Stimulated activated CD4-positive, alpha-beta T cell treated with anti-CD3 and anti-CD28 coated beads, TNF-alpha, amount 100 ng/mL, for 24 hours (primary cell): ENCODE measurements at regions not wholly inside any gene's neighbourhood (a gene's known extent, or its start where the extent isn't known, plus 50 kb on each side); places are given as distances from the start of the nearest gene placed in this dataset.

Experiments
- DNase-seq, 3 experiments: peaks; one replicate each; pipeline ENCODE4 v3.0.0-alpha.2; 2020; ENCODE audit warnings: low read depth in 3 of 3

DNA sequence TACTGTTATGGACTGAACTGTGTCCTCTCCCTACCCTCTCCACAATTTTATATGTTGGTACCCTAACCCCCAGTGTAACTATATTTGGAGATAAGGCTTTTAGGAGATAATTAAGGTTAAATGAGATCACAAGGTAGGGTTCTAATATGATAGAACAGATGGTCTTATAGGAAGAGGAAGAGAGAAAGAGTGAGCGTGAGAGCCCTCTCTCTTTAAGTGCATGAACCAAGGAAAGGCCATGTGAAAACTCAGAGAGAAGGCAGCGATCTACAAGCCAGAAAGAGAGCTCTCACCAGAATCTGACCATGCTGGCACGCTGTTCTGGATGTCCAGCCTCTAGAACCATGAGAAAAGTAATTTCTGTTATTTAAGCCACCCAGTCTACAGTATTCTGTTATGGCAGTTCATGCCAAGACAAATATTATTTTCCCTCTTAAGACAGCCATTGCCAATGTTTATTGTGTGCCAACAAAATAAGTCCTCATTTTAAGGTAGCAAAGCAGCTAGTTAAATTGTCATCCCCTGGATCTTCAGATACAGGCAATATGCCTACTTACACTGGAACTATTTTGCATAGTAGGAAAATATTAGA lies 336.2 kb downstream of the MID1IP1 start:
- no peak for DNase-seq

DNA sequence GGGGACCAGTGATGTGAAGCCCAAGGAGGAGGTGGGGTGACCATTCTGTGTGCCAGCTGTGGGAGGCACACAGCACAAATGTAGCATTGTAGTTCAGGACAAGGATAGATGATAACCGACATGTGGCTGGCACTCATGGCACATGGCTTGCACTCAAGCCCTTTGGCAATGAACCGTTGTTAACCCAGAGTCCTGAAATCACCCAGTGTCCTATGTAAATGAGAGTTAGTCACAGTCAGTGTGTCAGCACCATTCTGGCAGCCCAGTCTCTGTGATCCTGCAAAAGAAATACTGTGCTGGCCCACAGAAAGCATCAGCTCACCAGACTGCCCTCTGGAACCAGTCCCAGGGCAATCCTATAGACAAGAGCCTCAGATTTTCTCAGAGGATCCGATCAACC lies 339.3 kb downstream of the MID1IP1 start:
- no peak for DNase-seq

- no peak for DNase-seq
These were observed 343.1 kb downstream of the MID1IP1 start for GRCh38 chrX:39144323-39144722.

DNA sequence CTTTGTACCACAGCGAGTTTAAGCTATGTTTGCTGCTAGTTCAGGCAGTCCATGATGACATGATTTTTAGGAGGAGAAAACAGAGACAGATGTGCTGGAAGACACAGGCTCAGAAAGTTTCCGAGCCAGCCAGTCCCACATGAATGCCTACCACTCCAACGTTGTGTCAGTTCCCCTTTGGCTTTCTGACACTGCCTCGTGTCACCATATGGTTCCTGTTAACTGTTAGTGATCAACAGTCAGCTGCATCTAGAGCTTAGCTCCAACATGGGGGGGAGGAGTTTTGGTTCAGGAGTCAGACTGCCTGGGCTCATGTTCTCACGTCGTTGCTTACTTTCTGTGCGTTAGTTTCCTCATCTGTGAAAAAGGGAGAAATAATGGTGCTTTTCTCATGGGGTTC lies 343.7 kb downstream of the MID1IP1 start:
- DNase-seq = no peak

DNA sequence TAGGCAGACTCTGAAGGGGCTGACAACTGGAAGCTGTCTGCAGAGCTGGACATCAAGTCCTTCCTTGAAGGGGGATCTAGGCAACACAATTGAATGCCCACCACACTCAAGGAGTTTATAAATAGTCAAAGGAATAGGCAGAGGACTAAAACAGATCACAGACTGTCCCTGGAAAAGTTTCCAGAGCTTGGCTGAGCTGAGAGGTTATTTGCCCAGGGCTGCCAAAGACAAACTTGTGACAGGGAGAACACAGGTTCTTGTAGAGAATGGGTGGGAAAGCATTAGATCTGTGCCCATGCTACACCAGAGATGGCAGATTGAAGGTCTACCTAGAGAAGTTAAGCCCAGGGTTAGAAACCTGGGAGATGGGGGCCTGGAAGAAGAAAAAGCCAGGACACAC lies 344.6 kb downstream of the MID1IP1 start:
- no peak for DNase-seq

DNA sequence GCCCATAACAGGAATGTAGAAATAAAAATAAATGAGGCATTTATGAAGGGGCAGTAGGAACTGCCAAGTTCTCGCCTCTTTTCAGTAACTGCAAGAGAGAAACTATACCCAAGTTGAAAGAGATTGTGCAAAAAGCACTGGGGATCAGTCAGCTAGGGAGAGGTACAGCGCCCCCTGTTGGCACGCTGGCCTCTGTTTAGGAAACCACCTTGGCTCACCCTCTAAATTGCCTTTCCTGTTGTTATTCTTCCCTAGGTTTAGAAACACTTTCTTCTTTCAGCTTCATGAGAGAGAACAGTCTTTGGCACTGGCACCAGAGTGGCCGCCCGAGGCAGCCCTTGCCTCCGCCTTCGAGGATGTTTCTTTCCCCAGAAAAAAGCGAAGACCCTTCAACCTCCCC lies 348.5 kb downstream of the MID1IP1 start:
- DNase-seq = peak; percentile 32 to 57 (median 43)

- no peak for DNase-seq
These were observed 349.0 kb downstream of the MID1IP1 start for GRCh38 chrX:39150220-39150619.

DNA sequence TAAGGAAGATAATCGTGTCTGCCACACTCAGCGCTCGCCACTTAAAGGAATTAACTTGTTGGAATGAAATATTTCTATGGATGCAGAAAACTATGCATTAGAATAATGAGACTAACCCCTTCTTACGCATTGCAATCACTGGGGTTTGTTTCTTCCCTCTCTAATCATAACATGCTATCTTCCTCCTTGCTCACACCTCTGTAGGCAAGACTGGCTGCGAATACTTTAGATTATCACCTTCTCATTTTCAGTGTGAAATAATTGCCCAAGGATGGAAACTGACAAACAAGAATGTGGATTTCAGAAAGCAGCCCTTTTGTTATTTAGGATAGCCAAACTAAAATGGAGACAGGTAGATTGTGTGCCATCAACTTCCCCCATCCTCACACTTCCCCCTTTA lies 349.4 kb downstream of the MID1IP1 start:
- DNase-seq = no peak

DNA sequence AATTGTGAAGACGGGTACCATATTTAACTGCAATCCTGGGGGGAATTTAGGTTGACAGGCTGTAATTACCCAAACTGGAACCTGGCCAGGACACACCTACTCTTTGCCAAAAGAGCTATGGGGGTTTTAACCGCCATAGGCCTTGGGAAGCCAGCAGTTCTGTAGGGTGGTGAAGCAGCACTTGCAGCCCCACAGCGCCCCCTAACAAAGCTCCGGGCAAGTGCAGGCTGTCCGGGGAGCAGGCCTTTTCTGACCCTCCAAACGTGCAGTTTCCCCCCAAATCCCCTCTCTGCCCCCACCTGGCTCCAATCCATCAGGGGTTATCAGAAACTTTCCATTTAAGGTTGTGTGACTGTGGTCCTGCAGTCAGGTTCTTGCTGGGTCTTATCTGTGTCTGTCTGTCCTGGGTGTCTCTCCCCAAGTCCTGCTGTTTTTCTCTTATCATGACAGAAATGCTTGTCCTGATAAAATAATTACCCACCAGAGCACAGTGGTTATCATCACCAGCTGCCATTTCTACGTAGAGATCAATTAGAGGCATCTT lies 350.9 kb downstream of the MID1IP1 start:
- DNase-seq = peak in 1 of 3 experiments; percentile 31

DNA sequence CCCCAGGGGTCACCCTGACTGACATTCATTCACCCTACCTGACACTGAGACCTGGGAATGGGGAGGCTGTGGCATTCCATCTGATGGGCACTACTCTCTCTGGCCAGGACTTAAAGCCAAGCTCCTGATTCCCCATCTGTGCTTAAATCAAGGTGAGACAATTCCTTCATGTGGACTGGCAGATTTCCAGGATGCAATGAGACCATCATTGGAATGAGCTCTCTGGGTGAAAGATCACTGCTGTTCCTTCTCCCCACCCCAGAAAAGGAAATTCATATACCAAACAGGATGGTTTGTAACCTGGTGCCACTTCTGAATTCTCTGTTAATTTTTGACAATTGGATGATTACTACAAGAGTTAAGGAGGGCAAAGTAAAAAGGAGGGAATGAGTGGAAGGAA lies 354.8 kb downstream of the MID1IP1 start:
- DNase-seq = no peak

DNA sequence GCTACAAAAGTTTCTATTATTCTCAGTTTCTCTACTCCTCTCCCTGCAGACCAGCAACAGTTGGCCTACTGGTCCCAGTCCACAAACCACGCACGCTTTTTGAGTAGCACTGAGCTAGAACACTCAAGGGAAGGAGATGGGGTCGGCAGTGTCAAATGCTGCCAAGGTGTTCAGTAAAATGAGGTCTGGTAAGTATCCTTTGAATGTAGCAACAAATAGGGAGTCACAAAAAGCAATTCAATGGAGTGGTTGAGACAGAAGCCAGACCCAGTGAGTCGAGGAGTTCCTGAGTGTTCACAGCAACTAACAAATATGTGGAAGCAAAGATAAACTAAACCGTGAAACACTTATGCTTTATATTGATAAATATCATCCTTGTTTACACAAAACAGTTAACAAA lies 355.7 kb downstream of the MID1IP1 start:
- no peak for DNase-seq

- no peak for DNase-seq
These were observed 356.5 kb downstream of the MID1IP1 start for GRCh38 chrX:39157796-39158195.

DNA sequence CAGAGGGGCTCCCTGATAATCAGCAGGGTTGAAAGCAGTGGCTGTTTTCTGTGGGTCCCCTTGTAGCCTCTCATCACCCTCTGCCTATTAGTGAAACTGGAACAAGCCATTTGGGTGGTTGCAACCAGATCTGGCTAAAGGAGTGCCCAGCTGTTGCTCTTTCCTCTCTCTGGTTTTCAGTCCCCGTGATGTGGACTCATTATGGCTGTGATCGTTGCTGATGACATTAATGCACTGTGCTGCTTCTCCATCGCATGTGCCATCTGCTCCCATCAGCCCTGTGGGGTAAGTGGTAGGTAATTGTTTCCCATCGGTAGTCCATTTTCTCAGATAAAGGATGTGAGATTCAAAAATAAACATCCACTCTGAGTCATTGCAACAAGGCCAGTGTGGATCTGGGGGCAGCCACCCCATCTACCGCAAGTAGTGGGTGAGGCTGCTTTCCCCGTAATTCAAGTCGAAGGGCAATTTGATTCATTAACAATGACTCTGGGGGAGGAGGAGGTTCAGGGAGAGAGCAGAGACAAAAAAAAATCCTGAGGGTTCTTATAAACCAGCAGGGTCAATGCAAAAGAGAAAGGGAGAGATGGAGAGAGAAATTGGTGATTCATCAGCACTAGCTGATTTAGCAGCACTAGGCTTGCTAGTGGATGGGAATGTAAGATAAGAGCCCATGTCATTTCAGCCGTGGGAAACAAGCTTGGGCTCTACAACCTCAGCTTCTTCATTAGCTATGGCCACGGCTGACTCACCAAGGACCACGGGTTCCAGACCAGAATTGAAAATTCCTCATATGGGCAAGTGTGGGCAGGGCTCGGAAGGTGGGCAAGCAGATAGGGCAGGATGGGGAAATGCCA lies 357.8 kb downstream of the MID1IP1 start:
- no peak for DNase-seq

DNA sequence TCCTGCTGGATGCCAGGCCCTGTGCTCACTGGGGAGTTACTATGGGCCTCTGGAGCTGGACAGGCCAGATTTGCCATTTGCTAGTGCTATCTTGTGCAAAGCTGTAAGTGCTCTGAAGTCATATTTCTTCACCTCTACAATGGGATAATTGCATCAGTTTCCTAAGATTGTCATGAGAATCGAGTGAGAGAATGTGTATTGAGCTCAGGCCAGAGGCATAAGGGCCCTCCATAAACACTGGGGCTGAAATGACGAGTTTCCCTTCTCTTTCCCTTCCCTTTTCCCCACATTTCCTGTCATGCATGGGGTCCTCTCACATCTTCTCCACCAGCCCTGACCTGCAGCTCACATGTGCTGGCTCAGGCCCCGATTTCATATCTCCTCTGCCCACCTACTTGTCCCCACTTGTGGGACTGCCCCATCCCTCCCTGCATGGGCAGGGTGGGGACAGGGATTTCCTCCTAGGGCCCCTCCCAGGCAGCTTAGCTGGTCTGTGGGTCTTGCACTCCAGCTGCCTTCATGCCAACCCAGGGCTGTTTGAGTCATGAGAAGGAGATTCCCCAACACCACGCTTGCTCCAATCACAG lies 358.8 kb downstream of the MID1IP1 start:
- no peak for DNase-seq

DNA sequence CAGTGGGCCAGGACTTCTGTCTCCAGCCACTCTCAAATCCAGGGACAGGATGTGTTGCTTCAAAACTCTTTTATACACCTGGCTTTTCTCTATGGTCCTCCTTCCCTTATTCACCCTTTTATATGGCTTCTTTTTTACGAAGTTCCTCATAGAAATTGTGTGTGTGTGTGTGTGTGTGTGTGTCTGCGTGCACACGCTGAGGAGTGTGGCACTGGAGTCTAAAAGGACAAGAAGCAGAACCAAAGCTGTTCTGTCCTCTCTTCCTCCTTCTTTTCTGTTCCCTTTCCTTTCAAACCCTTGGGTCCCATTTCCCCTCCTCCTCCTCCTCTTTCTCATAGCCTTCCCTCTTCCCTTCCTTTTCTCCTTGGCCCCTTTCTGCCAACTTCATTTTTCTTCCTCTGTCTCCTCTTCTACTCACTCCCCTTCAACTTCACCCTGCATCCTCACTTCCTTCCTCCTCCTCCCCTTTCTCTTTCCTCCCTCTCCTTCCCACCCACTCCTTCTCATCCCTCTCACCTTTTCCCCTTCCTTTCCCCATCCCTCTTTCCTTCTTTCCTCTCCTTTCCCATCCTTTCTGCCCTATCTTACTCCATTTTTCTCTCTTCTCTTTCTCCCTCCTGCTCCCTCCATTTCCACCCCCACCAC lies 360.5 kb downstream of the MID1IP1 start:
- no peak for DNase-seq

GRCh38 chrX:39162322-39162735 lies 361.1 kb downstream of the MID1IP1 start:
- peak in 1 of 3 experiments; percentile 48 for DNase-seq

DNA sequence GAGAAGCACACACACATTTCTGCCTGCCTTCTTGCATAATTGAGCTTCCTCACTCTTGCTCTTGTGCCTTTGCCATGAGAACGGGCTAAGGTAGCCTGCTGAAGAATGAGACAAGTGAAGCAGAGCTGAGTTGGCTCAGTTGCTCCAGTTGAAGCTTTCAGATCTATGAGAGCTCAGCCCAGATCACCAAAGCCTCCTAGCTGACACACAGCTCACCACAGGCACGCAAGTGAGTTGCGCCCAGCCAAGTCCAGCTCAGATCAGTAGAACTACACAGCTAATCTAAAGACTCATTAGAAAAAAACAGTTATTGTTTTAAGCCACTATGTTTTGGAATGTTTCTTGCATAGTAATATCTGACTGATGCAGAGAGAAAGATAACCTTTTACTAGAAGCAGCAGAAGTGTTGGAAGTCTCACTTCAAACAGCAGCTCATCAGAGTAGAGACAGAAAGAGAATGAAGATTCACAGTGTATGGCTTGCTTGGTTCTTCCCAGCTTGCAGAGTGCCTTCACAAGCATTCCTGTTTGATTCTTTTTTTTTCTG lies 362.4 kb downstream of the MID1IP1 start:
- DNase-seq = peak in 1 of 3 experiments; percentile 28

- DNase-seq = no peak
These were observed 363.0 kb downstream of the MID1IP1 start for GRCh38 chrX:39164212-39164611.

- no peak for DNase-seq
These were observed 363.9 kb downstream of the MID1IP1 start for GRCh38 chrX:39165185-39165584.

- DNase-seq = no peak
These were observed 364.5 kb downstream of the MID1IP1 start for GRCh38 chrX:39165773-39166172.

DNA sequence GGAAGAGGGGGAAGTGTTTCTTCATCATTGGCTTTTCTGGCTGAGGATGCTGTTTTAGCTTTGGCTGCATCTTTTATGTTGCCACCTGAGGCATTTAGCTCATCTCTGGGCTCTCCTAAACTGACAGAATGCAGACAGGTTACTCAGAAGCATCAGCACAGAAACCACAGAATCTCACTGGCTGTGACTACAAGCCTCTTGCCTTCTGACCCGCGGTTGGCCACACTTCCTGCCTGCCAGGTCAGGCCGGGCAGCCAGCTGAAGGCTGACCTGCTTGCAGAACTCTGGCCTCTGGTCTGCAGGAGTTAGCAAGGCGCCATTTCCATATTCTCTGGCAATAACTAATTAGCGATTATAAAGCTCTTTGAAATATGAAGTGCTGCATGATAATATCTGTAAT lies 366.5 kb downstream of the MID1IP1 start:
- no peak for DNase-seq

DNA sequence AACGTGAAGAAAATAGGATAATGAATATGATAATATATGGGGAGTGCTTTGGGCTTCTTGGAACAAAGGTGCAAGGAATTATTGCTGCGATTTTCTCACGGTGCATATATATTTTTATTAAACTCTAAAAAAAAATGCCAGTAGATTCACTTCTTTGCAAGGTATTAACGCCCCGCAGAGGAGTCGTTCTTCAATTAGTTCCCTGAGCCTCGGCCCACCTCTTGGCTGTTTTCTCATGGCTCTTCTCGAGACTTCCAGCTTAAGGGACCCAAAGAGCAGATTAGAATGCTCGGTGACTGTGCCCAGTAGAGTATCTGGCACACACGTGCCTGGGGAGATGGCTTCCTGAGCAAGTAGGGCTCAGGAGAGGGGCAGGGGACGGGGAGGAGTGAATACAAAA lies 367.4 kb downstream of the MID1IP1 start:
- DNase-seq = no peak
